ENCODE measurements at regions not wholly inside any gene's neighbourhood (a gene's known extent, or its start where the extent isn't known, plus 50 kb on each side); places are given as distances from the start of the nearest gene placed in this dataset.

- DNase-seq: no peak
These were observed 93.9 kb downstream of the TTC32 start for GRCh38 chr2:19807866-19808265.

GRCh38 chr2:19807346-19807745 is 94.4 kb downstream of the TTC32 start:
- DNase-seq: no peak

- no peak for DNase-seq
These were observed 95.2 kb downstream of the TTC32 start for GRCh38 chr2:19806591-19806990.

DNA sequence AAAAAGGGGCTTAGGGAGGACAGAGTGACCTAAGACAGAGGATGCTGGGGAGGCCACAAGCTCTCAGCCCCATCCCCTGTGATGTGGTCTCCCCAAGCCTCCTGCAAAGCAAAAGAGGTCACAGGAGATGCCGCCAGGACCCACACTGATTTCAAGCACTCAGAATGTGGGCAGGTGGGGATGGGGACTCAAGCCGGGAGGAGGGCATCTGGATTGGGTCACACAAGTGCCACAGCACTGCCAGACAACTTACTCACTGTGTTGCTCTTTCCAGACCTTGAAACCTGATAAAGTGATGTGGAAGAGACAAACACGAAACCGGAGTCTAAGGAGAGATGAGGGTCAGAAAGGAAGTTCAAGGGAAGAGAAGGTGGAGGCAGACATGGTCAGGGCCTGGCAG is 95.7 kb downstream of the TTC32 start:
- no peak for DNase-seq

DNA sequence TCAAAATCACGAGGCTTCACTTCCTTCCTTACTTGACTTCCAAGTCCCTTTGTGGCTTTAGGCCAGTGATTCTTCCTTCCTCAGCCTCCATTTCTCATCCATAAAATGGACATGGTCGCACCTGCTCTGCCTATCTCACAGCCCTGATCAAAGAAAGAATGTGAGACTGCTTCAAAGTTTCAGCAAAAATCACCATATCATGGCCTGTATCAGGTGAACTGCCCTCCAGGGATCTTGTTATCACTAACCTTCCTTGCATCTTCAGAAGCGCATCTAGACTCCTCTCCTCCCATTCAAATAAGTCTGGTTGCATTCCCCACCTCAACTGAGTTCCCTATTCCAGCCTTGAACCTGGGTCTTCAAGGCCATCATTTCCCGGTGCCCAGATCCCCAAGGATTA is 96.5 kb downstream of the TTC32 start:
- DNase-seq: no peak

DNA sequence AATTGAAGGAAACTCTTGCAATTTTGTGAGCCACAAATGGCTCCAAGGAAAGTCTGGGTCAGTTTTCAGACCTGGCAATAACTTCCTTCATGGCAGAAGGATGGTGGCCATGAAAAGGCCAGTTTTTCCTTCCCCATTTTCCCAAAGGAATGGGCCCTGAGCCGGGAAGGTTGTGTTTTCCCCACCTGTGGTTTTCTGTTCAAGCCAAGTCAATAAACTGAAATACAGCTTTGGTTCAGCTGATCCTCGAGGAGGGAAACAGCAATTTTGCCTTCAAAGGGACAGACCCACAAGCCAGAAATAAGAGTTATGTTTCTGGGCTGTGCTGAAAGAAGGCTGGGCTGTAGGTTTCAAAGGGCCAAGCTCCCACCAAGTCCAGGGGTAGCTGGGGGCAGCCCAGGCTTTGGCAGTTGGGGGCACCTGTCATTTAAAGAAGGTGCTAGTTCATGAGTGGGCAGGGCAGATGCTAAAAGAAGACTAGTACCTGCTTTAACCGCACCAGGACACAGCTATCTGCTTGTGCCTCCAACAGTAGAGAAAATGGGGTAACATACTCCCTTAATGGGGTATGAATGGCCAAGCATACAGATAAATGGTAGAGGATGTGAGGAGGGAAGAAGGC is 97.0 kb downstream of the TTC32 start:
- no peak for DNase-seq

GRCh38 chr2:19802086-19802841 is 99.5 kb downstream of the TTC32 start:
- DNase-seq: no peak

GRCh38 chr2:19801367-19802080 is 100.3 kb downstream of the TTC32 start:
- DNase-seq: no peak

DNA sequence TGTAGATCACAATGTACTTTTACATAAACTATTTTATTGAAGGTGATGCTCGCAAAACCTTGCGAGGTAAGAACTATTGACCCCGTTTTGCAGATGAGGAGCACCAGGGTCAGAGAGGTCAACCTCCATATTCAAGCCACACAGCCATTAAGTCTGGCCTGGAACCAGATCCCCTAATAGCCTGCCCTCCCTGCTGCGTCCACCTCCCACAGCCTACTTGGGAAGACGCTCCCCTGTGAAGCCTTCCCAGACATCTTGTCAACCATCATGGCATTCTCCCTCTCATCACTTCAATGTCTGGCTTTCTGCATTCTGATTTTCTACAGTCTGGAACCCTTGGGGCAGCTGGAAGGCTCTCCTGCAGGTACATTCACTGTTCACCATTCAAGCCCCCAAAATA is 101.0 kb downstream of the TTC32 start:
- no peak for DNase-seq

GRCh38 chr2:19799881-19800780 is 101.7 kb downstream of the TTC32 start:
- no peak for DNase-seq

GRCh38 chr2:19797871-19798270 is 103.9 kb downstream of the TTC32 start:
- DNase-seq: no peak

GRCh38 chr2:19797243-19797810 is 104.5 kb downstream of the TTC32 start:
- DNase-seq: no peak

GRCh38 chr2:19796035-19796695 is 105.6 kb downstream of the TTC32 start:
- no peak for DNase-seq

GRCh38 chr2:19793132-19793750 is 108.5 kb downstream of the TTC32 start:
- DNase-seq: no peak

GRCh38 chr2:19790291-19790690 is 111.5 kb downstream of the TTC32 start:
- no peak for DNase-seq

DNA sequence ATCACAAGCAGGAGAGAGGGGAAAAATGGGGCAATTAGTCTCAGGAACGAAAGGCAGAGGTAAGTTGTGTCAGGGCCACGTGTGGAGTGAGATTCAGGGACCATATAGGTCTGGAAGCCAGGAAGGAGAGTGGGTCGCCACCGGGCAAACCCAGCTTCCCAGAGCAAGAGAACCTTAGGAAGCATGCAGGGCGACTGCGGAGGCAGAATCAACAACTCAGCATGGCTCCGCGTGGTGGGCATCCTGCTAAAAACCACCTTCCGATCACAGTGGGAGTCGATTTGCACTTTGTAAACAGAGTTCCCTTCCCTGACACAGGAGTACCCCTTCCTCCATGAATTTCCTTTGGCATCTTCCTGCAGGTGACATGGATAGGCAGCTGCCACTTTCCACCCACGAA is 114.6 kb downstream of the TTC32 start:
- DNase-seq: no peak

- no peak for DNase-seq
These were observed 115.2 kb downstream of the TTC32 start for GRCh38 chr2:19786408-19787058.

GRCh38 chr2:19785867-19786266 is 115.9 kb downstream of the TTC32 start:
- DNase-seq: no peak

- DNase-seq: no peak
These were observed 116.3 kb downstream of the TTC32 start for GRCh38 chr2:19785447-19785846.

GRCh38 chr2:19784456-19784855 is 117.3 kb downstream of the TTC32 start:
- DNase-seq: no peak

DNA sequence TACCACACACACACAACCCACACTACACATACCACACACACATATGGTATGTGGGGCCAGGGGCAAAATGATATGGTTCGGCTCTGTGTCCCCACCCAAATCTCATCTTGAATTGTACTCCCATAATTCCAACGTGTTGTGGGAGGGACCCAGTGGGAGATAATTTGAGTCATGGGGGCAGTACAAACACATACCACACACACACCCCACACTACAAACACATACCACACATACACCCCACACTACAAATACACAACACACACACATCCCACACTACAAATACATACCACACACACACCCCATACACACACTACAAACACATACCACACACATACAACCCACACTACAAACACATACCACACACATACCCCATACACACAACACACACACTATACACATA is 117.8 kb downstream of the TTC32 start:
- no peak for DNase-seq
